Lung (tissue), 11 donors: ENCODE measurements at regions not wholly inside any gene's neighbourhood (a gene's known extent, or its start where the extent isn't known, plus 50 kb on each side); places are given as distances from the start of the nearest gene placed in this dataset.

Experiments
- ATAC-seq: fragments of 200-7000 bp; cut with Tn5 transposase; one replicate; pipeline ENCODE4 v1.9.1; 2020; ENCODE audit warnings: moderate number of reproducible peaks; ENCODE audit not compliant: insufficient read depth, low FRiP score
- DNase-seq, 3 donors: peaks; one replicate each; pipeline ENCODE4 v3.0.0-alpha.2; 2013 to 2017
- H3K27ac ChIP-seq, 2 donors: one replicate each; pipeline ENCODE4 v1.5.1; 2013; ENCODE audit warnings: mild to moderate bottlenecking in 2 of 2, moderate library complexity in 2 of 2, control low read depth in 1 of 2, inconsistent platforms in 1 of 2, low read depth in 1 of 2, low read length in 1 of 2
- H3K27me3 ChIP-seq, 3 donors: one replicate each; pipeline ENCODE4 v1.5.1; 2013; ENCODE audit warnings: low read length in 2 of 3; ENCODE audit not compliant: control insufficient read depth in 3 of 3, insufficient read depth in 3 of 3
- H3K36me3 ChIP-seq, 4 donors: one replicate each; pipeline ENCODE4 v1.5.1; 2013; ENCODE audit warnings: low read length in 4 of 4, mild to moderate bottlenecking in 1 of 4, moderate library complexity in 1 of 4; ENCODE audit not compliant: control insufficient read depth in 4 of 4, insufficient read depth in 4 of 4
- H3K4me1 ChIP-seq, 5 donors: one replicate each; pipeline ENCODE4 v1.5.1; 2013; ENCODE audit warnings: low read length in 5 of 5, mild to moderate bottlenecking in 2 of 5, moderate library complexity in 1 of 5; ENCODE audit not compliant: control insufficient read depth in 5 of 5, insufficient read depth in 5 of 5
- H3K4me3 ChIP-seq: one replicate; pipeline ENCODE4 v1.5.1; 2013; ENCODE audit warnings: mild to moderate bottlenecking, control low read depth, moderate library complexity
- H3K9ac ChIP-seq, 2 donors: one replicate each; pipeline ENCODE4 v1.5.1; 2013; ENCODE audit warnings: low read length in 2 of 2, control low read depth in 1 of 2; ENCODE audit not compliant: insufficient read depth in 1 of 2
- H3K9me3 ChIP-seq, 4 donors: one replicate each; pipeline ENCODE4 v1.5.1; 2013; ENCODE audit warnings: low read length in 3 of 4, mild to moderate bottlenecking in 1 of 4, moderate library complexity in 1 of 4; ENCODE audit not compliant: control insufficient read depth in 4 of 4, insufficient read depth in 3 of 4
- WGBS, 2 donors: extraction: QIAGEN DNeasy Blood & Tissue Kit; methylation state at CpG; one replicate each; pipeline ENCODE4 v1.1.7; 2013; 5-methylcytosine and 5-hydroxymethylcytosine counted together
- TF ChIP-seq, protein P1 (sequence below): IDR thresholded peaks from 2 replicates; pipeline ENCODE4 v1.5.1; 2012; ENCODE audit warnings: mild to moderate bottlenecking; ENCODE audit errors: control extremely low read depth, extremely low read depth
- donor health status: control.
- donor health status: control.
- donor health status: Bipolar disorder and iron deficiency.
- donor health status: healthy.
- donor health status: DM: yes; HTN: yes; CAD: no.

DNA sequence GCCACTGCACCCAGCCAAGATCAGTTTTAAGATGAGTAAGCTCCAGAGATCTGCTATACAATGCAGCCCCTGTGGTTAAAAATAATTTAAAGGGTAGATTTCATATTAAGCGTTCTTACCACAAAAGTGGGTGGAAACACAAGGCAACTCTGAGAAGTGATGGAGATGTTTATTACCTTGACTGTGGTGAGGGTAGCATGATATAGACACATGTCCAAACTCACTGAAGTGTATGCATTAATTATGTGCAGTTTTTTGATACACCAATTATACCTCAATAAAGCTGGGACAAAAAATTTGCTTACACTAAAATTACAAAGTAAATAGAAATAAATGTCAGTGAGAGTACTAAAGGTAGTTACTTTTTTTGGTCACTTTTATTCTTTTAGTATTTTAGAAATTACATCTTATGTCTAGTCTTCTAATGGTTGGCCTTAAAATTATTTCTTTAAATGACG is 696.5 kb downstream of the UQCRFS1 start:
- Histone ChIP-seq H3K4me1 (no peaks in the 10 kb centered on the region), H3K27ac (no peak overlapping the region), H3K36me3 (no peaks in the 10 kb centered on the region), H3K9ac (no peak overlapping the region), H3K27me3 (no peaks in the 10 kb centered on the region), H3K9me3 (peaks cover 0 to 2% (median 0%) of the 10 kb centered on the region in 4 donors), H3K4me3 (no peak overlapping the region)
- no peak for DNase-seq
- no peak for ATAC-seq
- TF ChIP-seq, protein P1, sequence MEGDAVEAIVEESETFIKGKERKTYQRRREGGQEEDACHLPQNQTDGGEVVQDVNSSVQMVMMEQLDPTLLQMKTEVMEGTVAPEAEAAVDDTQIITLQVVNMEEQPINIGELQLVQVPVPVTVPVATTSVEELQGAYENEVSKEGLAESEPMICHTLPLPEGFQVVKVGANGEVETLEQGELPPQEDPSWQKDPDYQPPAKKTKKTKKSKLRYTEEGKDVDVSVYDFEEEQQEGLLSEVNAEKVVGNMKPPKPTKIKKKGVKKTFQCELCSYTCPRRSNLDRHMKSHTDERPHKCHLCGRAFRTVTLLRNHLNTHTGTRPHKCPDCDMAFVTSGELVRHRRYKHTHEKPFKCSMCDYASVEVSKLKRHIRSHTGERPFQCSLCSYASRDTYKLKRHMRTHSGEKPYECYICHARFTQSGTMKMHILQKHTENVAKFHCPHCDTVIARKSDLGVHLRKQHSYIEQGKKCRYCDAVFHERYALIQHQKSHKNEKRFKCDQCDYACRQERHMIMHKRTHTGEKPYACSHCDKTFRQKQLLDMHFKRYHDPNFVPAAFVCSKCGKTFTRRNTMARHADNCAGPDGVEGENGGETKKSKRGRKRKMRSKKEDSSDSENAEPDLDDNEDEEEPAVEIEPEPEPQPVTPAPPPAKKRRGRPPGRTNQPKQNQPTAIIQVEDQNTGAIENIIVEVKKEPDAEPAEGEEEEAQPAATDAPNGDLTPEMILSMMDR: no peak
- WGBS, 2 donors: 93 to 95% methylated on average over 2 of the region's 2 CpGs

DNA sequence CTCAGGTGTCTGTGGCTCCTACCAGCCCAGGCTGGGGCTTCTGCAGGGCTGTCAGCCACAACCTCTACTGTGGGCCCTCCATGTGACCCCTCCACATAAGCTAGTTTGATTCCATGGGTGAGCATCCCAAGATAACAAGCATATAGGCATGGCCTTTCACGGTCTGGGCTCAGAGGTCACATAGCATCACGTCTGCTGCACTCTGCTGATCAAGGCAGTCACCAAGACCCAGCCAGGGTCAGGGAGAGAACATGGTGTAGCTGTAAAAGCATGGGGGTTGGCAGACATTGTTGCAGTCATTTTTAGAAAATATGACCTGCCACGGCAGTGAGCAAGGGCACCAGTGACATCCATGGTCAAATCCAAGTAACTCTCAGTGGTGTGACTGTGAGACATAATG is 698.8 kb downstream of the UQCRFS1 start:
- no peaks in the 10 kb centered on the region for H3K36me3 ChIP-seq
- TF ChIP-seq, protein P1: no peak
- ATAC-seq (no peak), DNase-seq (no peak)
- H3K27ac ChIP-seq: no peak overlapping the region
- no peaks in the 10 kb centered on the region for H3K4me1 ChIP-seq
- peaks cover 0 to 2% (median 0%) of the 10 kb centered on the region in 4 donors for H3K9me3 ChIP-seq
- H3K27me3 ChIP-seq: no peaks in the 10 kb centered on the region
- H3K9ac ChIP-seq: no peak overlapping the region
- WGBS, 2 donors: 54 to 84% methylated on average over 3 of the region's 3 CpGs
- H3K4me3 ChIP-seq: no peak overlapping the region

DNA sequence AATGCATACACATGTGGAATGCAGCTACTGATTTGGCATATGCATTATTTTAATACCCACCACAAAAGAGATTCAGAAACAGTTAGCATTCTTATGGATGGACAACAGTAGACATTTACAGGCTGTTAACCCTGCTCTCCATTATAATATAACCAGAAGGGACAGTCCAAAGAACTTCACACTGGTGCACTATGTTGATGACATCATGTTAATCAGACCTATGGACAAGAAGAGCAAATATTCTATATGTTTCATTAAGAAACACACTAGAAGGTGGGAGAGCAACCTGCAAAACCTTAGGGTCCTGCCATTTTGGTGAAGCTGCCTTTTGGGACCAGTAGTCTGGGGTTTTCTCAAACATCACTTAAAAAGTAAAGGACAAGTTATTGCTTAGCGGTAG is 701.3 kb downstream of the UQCRFS1 start:
- no peaks in the 10 kb centered on the region for H3K36me3 ChIP-seq
- H3K9ac ChIP-seq: no peak overlapping the region
- peaks cover 0 to 2% (median 0%) of the 10 kb centered on the region in 4 donors for H3K9me3 ChIP-seq
- H3K4me3 ChIP-seq: no peak overlapping the region
- DNase-seq (no peak), ATAC-seq (no peak)
- no peak overlapping the region for H3K27ac ChIP-seq
- WGBS, 2 donors: 92 to 93% methylated on average over 1 of the region's 1 CpG
- TF ChIP-seq, protein P1: no peak
- H3K4me1 ChIP-seq: no peaks in the 10 kb centered on the region
- H3K27me3 ChIP-seq: no peaks in the 10 kb centered on the region
